Natural killer cell (primary cell): ENCODE measurements at regions not wholly inside any gene's neighbourhood (a gene's known extent, or its start where the extent isn't known, plus 50 kb on each side); places are given as distances from the start of the nearest gene placed in this dataset.

Source experiments
- ATAC-seq, 3 donors: fragments of 150-1000 bp in 2 of 3; fragments of 200-7000 bp in 1 of 3; cut with Tn5 transposase; 1 replicate in 1 of 3; 2 replicates in 2 of 3; pipeline ENCODE4 v1.10.0; 2021; ENCODE audit warnings: mild to moderate bottlenecking in 2 of 3, moderate library complexity in 2 of 3
- DNase-seq, 2 donors: peaks; one replicate each; pipeline versions ENCODE4 v3.0.0 to v3.0.0-alpha.2; 2013 to 2021; ENCODE audit warnings: mixed read lengths in 1 of 2
- H3K27ac ChIP-seq: one replicate; pipeline ENCODE4 v1.5.1; 2013; ENCODE audit warnings: mild to moderate bottlenecking, low read length
- H3K27me3 ChIP-seq: one replicate; pipeline ENCODE4 v1.6.1; 2013; ENCODE audit warnings: low read length; ENCODE audit not compliant: control insufficient read depth, insufficient read depth
- H3K36me3 ChIP-seq: one replicate; pipeline ENCODE4 v1.6.1; 2013; ENCODE audit warnings: low read length; ENCODE audit not compliant: control insufficient read depth, insufficient read depth
- H3K4me1 ChIP-seq: one replicate; pipeline ENCODE4 v1.6.1; 2013; ENCODE audit warnings: low read length; ENCODE audit not compliant: control insufficient read depth, insufficient read depth
- H3K4me3 ChIP-seq: one replicate; pipeline ENCODE4 v1.5.1; 2013; ENCODE audit warnings: low read length
- H3K9me3 ChIP-seq: one replicate; pipeline ENCODE4 v1.6.1; 2013; ENCODE audit warnings: low read length; ENCODE audit not compliant: control insufficient read depth, insufficient read depth
- H3K27ac Mint-ChIP-seq, 2 donors: one replicate each; pipeline ENCODE4 v1.8.0; 2022; ENCODE audit warnings: mild to moderate bottlenecking in 2 of 2, mixed read lengths in 2 of 2, moderate library complexity in 1 of 2
- H3K27me3 Mint-ChIP-seq, 2 donors: one replicate each; pipeline ENCODE4 v1.8.0; 2022; ENCODE audit warnings: low read depth in 2 of 2, mixed read lengths in 2 of 2
- H3K36me3 Mint-ChIP-seq: one replicate; pipeline ENCODE4 v1.8.0; 2022; ENCODE audit warnings: mixed read lengths
- H3K4me1 Mint-ChIP-seq, 2 donors: one replicate each; pipeline ENCODE4 v1.8.0; 2022; ENCODE audit warnings: mixed read lengths in 2 of 2
- H3K4me3 Mint-ChIP-seq: one replicate; pipeline ENCODE4 v1.8.0; 2022; ENCODE audit warnings: mild to moderate bottlenecking, moderate library complexity, mixed read lengths
- H3K9me3 Mint-ChIP-seq, 2 donors: one replicate each; pipeline ENCODE4 v1.8.0; 2022; ENCODE audit warnings: mixed read lengths in 2 of 2
- WGBS: methylation state at CpG from one replicate; pipeline ENCODE4 v1.1.7; 2013; ENCODE audit warnings: missing lambda C conversion rate; ENCODE audit not compliant: insufficient coverage; 5-methylcytosine and 5-hydroxymethylcytosine counted together
- intact Hi-C: fragments of 100-400 bp; cut with micrococcal nuclease; formaldehyde crosslinking; loops from one replicate; pipeline ENCODE4 v1.14.2; 2022
- TF ChIP-seq, protein P1 (sequence below): fragments of 200-600 bp; IDR thresholded peaks from one replicate; pipeline ENCODE4 v1.8.0; 2022; ENCODE audit warnings: antibody characterized with exemption

- Histone ChIP-seq H3K27me3 (no peaks in the 10 kb centered on the region), H3K4me1 (no peaks in the 10 kb centered on the region), H3K9me3 (peaks cover 8% of the 10 kb centered on the region), H3K4me3 (no peak overlapping the region), H3K36me3 (no peaks in the 10 kb centered on the region), H3K27ac (no peak overlapping the region)
- no peaks in the 10 kb centered on the region for H3K36me3 Mint-ChIP-seq
- intact Hi-C loops = no loop called here
- TF ChIP-seq, protein P1, sequence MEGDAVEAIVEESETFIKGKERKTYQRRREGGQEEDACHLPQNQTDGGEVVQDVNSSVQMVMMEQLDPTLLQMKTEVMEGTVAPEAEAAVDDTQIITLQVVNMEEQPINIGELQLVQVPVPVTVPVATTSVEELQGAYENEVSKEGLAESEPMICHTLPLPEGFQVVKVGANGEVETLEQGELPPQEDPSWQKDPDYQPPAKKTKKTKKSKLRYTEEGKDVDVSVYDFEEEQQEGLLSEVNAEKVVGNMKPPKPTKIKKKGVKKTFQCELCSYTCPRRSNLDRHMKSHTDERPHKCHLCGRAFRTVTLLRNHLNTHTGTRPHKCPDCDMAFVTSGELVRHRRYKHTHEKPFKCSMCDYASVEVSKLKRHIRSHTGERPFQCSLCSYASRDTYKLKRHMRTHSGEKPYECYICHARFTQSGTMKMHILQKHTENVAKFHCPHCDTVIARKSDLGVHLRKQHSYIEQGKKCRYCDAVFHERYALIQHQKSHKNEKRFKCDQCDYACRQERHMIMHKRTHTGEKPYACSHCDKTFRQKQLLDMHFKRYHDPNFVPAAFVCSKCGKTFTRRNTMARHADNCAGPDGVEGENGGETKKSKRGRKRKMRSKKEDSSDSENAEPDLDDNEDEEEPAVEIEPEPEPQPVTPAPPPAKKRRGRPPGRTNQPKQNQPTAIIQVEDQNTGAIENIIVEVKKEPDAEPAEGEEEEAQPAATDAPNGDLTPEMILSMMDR = no peak
- no peaks in the 10 kb centered on the region for H3K4me1 Mint-ChIP-seq
- H3K27me3 Mint-ChIP-seq = peaks cover 11 to 14% of the 10 kb centered on the region in 2 donors
- H3K4me3 Mint-ChIP-seq = no peak overlapping the region
- DNase-seq (no peak), ATAC-seq (no peak)
- no peak overlapping the region for H3K27ac Mint-ChIP-seq
- H3K9me3 Mint-ChIP-seq = peaks cover 0 to 2% of the 10 kb centered on the region in 2 donors
- WGBS = 62% methylated on average over 3 of the region's 3 CpGs
Measured at GRCh38 chr13:111993691-111994090, 73.3 kb upstream of the SOX1 start.

GRCh38 chr13:111994578-111994977 lies 72.4 kb upstream of the SOX1 start:
- 82% methylated on average over 11 of the region's 11 CpGs for WGBS
- Mint-ChIP-seq H3K36me3 (no peaks in the 10 kb centered on the region), H3K27me3 (peaks cover 12 to 14% of the 10 kb centered on the region in 2 donors), H3K9me3 (peaks cover 0 to 2% of the 10 kb centered on the region in 2 donors), H3K4me3 (no peak overlapping the region), H3K4me1 (no peaks in the 10 kb centered on the region), H3K27ac (no peak overlapping the region)
- ATAC-seq = peak in 1 of 3 donors; percentile 7
- no peaks in the 10 kb centered on the region for H3K4me1 ChIP-seq
- DNase-seq = no peak
- H3K27me3 ChIP-seq = no peaks in the 10 kb centered on the region
- TF ChIP-seq, protein P1 = no peak
- H3K4me3 ChIP-seq = no peak overlapping the region
- H3K27ac ChIP-seq = no peak overlapping the region
- peaks cover 8% of the 10 kb centered on the region for H3K9me3 ChIP-seq
- no peaks in the 10 kb centered on the region for H3K36me3 ChIP-seq
- intact Hi-C loops = no loop called here

DNA sequence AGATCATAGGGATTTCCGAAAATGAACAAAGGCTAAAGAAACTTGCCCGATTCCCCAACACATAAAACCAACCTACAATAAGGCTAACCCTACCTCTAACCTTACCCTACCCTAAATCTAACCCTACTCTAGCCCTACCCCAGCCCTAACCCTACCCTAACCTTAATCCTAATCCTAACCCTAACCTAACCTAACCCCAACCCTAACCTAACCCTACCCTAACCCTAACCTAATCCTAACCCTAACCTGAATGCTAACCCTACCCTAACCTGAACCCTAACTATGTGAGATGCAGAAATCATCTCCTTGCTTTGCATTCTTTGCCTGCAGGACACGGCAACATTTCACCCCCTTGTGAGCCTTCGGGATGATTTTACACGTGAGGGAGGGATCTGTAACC lies 67.6 kb upstream of the SOX1 start:
- Mint-ChIP-seq H3K27me3 (peaks cover 8 to 17% of the 10 kb centered on the region in 2 donors), H3K4me3 (no peak overlapping the region), H3K27ac (no peak overlapping the region), H3K9me3 (no peaks in the 10 kb centered on the region), H3K36me3 (no peaks in the 10 kb centered on the region), H3K4me1 (no peaks in the 10 kb centered on the region)
- no peak overlapping the region for H3K4me3 ChIP-seq
- no peaks in the 10 kb centered on the region for H3K9me3 ChIP-seq
- no peak overlapping the region for H3K27ac ChIP-seq
- no peaks in the 10 kb centered on the region for H3K36me3 ChIP-seq
- DNase-seq (no peak), ATAC-seq (no peak)
- H3K4me1 ChIP-seq = no peaks in the 10 kb centered on the region
- WGBS = 81% methylated on average over 5 of the region's 5 CpGs
- TF ChIP-seq, protein P1 = no peak
- H3K27me3 ChIP-seq = no peaks in the 10 kb centered on the region
- intact Hi-C loops = no loop called here

DNA sequence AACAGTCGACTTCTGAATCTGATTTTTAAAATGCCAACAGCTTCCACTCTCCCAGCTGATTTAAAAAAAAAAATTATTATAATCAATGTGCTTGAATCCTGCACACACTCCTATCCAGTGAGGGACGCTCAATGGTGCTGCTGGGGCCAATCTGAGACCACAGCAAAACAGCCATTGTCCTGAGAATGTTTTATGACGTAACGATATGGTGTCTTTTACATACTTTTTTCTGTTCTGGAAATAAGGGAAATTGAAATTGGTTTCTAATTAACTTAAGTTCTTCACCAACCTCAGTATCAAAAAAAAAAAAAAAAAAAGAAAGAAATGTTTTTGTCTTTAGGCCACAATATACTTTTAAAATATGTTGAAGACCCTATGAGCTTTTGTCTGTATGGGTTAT lies 66.1 kb upstream of the SOX1 start:
- Mint-ChIP-seq H3K36me3 (no peaks in the 10 kb centered on the region), H3K4me3 (no peak overlapping the region), H3K27me3 (peaks cover 8 to 17% of the 10 kb centered on the region in 2 donors), H3K9me3 (no peaks in the 10 kb centered on the region), H3K27ac (no peak overlapping the region), H3K4me1 (no peaks in the 10 kb centered on the region)
- intact Hi-C loops = no loop called here
- Histone ChIP-seq H3K9me3 (no peaks in the 10 kb centered on the region), H3K4me3 (no peak overlapping the region), H3K27ac (no peak overlapping the region), H3K4me1 (no peaks in the 10 kb centered on the region), H3K36me3 (no peaks in the 10 kb centered on the region), H3K27me3 (no peaks in the 10 kb centered on the region)
- TF ChIP-seq, protein P1 = no peak
- ATAC-seq (no peak), DNase-seq (no peak)
- 81% methylated on average over 2 of the region's 4 CpGs for WGBS
